Panc1 (cell line): ENCODE measurements at regions not wholly inside any gene's neighbourhood (a gene's known extent, or its start where the extent isn't known, plus 50 kb on each side); places are given as distances from the start of the nearest gene placed in this dataset.

Source experiments
- ATAC-seq: fragments of 200-7000 bp; cut with Tn5 transposase; 2 replicates; pipeline ENCODE4 v1.9.1; 2020; ENCODE audit warnings: mild to moderate bottlenecking, moderate library complexity
- BruUV-seq: library from RNA; stranded (reverse); fragments of 400-500 nt; replicated peaks from 2 replicates; lab custom pipeline; 2021; lab: Mats Ljungman, UMichigan
- CTCF ChIA-PET: fragments of 300-600 bp; sonication (Branson Sonifier 250); formaldehyde crosslinking; loops from one replicate; lab custom pipeline; 2022; ENCODE audit warnings: antibody characterized with exemption; lab: Charles Lee
- POLR2A ChIA-PET: fragments of 300-600 bp; sonication (Branson Sonifier 250); formaldehyde crosslinking; loops from one replicate; lab custom pipeline; 2022; ENCODE audit warnings: antibody characterized with exemption; lab: Charles Lee
- DNase-seq: peaks from one replicate; pipeline ENCODE4 v3.0.0-alpha.2; 2010; ENCODE audit warnings: low read depth, low spot score
- H3K27ac ChIP-seq: 2 replicates; pipeline ENCODE4 v1.5.1; 2011; ENCODE audit warnings: mild to moderate bottlenecking, low read length, inconsistent platforms
- H3K27me3 ChIP-seq: fragments of 200-500 bp; sonication (Bioruptor generic); 2 replicates; pipeline ENCODE4 v1.6.0; 2014; ENCODE audit warnings: low read length, inconsistent platforms; ENCODE audit not compliant: control insufficient read depth, insufficient read depth
- H3K36me3 ChIP-seq: fragments of 200-500 bp; sonication (Bioruptor generic); 2 replicates; pipeline ENCODE4 v1.5.1; 2014; ENCODE audit warnings: inconsistent platforms, mild to moderate bottlenecking, low read length, moderate library complexity; ENCODE audit not compliant: control insufficient read depth, insufficient read depth
- H3K4me1 ChIP-seq: 2 replicates; pipeline ENCODE4 v1.5.1; 2011; ENCODE audit warnings: inconsistent platforms, mild to moderate bottlenecking, low read length, moderate library complexity; ENCODE audit not compliant: control insufficient read depth, insufficient read depth
- H3K4me3 ChIP-seq, 2 experiments: 2 replicates each; pipeline ENCODE4 v1.5.1; 2011 to 2012; ENCODE audit warnings: low read depth in 2 of 2, low read length in 2 of 2, mild to moderate bottlenecking in 2 of 2, inconsistent platforms in 1 of 2, moderate library complexity in 1 of 2
- H3K9me3 ChIP-seq: fragments of 200-500 bp; sonication (Bioruptor generic); 2 replicates; pipeline ENCODE4 v1.5.1; 2014; ENCODE audit warnings: low read depth, mild to moderate bottlenecking, inconsistent platforms, low read length, moderate library complexity; ENCODE audit not compliant: control insufficient read depth, insufficient read depth
- CTCF ChIP-seq: fragments of 450-650 bp; IDR thresholded peaks from 2 replicates; pipeline ENCODE4 v1.5.1; 2017; ENCODE audit warnings: mild to moderate bottlenecking
- POLR2AphosphoS5 ChIP-seq: IDR thresholded peaks from 2 replicates; pipeline ENCODE4 v1.6.1; 2012; ENCODE audit warnings: mild to moderate bottlenecking, low read depth, low read length, moderate library complexity
- SIN3A ChIP-seq: IDR thresholded peaks from 2 replicates; pipeline ENCODE4 v1.6.1; 2012; ENCODE audit warnings: low read depth, mild to moderate bottlenecking, low read length, moderate library complexity, borderline replicate concordance; ENCODE audit not compliant: insufficient read depth
- TCF7L2 ChIP-seq: IDR thresholded peaks from 2 replicates; pipeline ENCODE4 v1.6.1; 2011; ENCODE audit warnings: mild to moderate bottlenecking, low read depth, low read length, inconsistent platforms
- in situ Hi-C: cut with HindIII; loops from 2 replicates; pipeline ENCODE4 v1.10.0; 2016; ENCODE audit warnings: low sequenced_read_pairs, low pct_unique_long_range_greater_than_20kb
- intact Hi-C: fragments of 100-400 bp; cut with micrococcal nuclease; formaldehyde crosslinking; loops from one replicate; pipeline ENCODE4 v1.10.0; 2022; ENCODE audit not compliant: unreplicated experiment
- TF ChIP-seq, protein P1 (sequence below), 2 experiments: IDR thresholded peaks; 2 replicates each; pipeline ENCODE4 v1.6.1; 2011 to 2012; ENCODE audit warnings: low read depth in 2 of 2, control low read depth in 1 of 2, low read length in 1 of 2, mild to moderate bottlenecking in 1 of 2, moderate library complexity in 1 of 2; ENCODE audit not compliant: insufficient read depth in 1 of 2

GRCh38 chr22:17307566-17307965 is 61.7 kb upstream of the CECR2 start:
- DNase-seq (no peak), ATAC-seq (no peak)
- Histone ChIP-seq H3K27me3 (no peaks in the 10 kb centered on the region), H3K36me3 (no peaks in the 10 kb centered on the region), H3K9me3 (no peaks in the 10 kb centered on the region), H3K27ac (no peak overlapping the region), H3K4me3 (no peak overlapping the region), H3K4me1 (no peaks in the 10 kb centered on the region)
- POLR2A ChIA-PET = no interaction called here
- no TSS peak for BruUV-seq
- in situ Hi-C loops = no loop called here
- CTCF ChIA-PET = interaction anchor here (0.9 kb wide), 1 partner anchor 136 kb away, joined by 3 read pairs; no protein-coding TSS in a partner anchor
- intact Hi-C loops = no loop called here
- TF ChIP-seq, protein P1, sequence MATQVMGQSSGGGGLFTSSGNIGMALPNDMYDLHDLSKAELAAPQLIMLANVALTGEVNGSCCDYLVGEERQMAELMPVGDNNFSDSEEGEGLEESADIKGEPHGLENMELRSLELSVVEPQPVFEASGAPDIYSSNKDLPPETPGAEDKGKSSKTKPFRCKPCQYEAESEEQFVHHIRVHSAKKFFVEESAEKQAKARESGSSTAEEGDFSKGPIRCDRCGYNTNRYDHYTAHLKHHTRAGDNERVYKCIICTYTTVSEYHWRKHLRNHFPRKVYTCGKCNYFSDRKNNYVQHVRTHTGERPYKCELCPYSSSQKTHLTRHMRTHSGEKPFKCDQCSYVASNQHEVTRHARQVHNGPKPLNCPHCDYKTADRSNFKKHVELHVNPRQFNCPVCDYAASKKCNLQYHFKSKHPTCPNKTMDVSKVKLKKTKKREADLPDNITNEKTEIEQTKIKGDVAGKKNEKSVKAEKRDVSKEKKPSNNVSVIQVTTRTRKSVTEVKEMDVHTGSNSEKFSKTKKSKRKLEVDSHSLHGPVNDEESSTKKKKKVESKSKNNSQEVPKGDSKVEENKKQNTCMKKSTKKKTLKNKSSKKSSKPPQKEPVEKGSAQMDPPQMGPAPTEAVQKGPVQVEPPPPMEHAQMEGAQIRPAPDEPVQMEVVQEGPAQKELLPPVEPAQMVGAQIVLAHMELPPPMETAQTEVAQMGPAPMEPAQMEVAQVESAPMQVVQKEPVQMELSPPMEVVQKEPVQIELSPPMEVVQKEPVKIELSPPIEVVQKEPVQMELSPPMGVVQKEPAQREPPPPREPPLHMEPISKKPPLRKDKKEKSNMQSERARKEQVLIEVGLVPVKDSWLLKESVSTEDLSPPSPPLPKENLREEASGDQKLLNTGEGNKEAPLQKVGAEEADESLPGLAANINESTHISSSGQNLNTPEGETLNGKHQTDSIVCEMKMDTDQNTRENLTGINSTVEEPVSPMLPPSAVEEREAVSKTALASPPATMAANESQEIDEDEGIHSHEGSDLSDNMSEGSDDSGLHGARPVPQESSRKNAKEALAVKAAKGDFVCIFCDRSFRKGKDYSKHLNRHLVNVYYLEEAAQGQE (IDR thresholded peaks at IDR 0.05; ENCODE audit: insufficient read depth in 1 of 2, low read depth in 2 of 2, low read length in 1 of 2) = no peak
- TF ChIP-seq TCF7L2 = no peak
- no peak for TF ChIP-seq CTCF
- no peak for TF ChIP-seq POLR2AphosphoS5

DNA sequence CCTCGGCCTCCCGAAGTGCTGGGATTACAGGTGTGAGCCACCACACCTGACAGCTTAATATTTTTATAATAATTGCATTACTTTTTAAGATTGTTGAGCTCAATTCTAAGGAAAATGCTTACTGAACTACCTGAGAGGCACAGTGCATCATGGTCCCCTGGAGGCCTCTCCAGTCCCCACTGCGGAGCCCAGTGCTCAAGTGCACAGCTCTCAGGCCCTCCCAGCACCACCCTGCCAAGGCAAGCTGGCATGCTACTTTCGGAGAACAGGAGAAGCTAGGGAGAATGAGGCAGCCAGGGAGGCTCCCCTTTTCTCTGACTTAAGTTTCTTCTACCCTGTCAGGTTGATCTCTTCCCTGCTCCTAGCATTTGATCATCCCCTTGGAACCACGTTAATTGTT is 64.2 kb upstream of the CECR2 start:
- Histone ChIP-seq H3K4me1 (no peaks in the 10 kb centered on the region), H3K4me3 (no peak overlapping the region), H3K36me3 (no peaks in the 10 kb centered on the region), H3K27ac (no peak overlapping the region), H3K9me3 (no peaks in the 10 kb centered on the region), H3K27me3 (no peaks in the 10 kb centered on the region)
- intact Hi-C loops = no loop called here
- ChIA-PET POLR2A (no interaction called here), CTCF (interaction anchor here (0.6 kb wide), 1 partner anchor 72 kb away, joined by 3 read pairs; no protein-coding TSS in a partner anchor)
- ATAC-seq (no peak), DNase-seq (no peak)
- in situ Hi-C loops = no loop called here
- BruUV-seq = no TSS peak
- no peak for TF ChIP-seq SIN3A
- TF ChIP-seq, protein P1 (IDR thresholded peaks at IDR 0.05; ENCODE audit: insufficient read depth in 1 of 2, low read depth in 2 of 2, low read length in 1 of 2) = no peak
- TF ChIP-seq TCF7L2 = no peak
- TF ChIP-seq CTCF = no peak
- TF ChIP-seq POLR2AphosphoS5 = no peak
